ENCODE measurements at regions not wholly inside any gene's neighbourhood (a gene's known extent, or its start where the extent isn't known, plus 50 kb on each side); places are given as distances from the start of the nearest gene placed in this dataset.

- Mint-ChIP-seq H3K9me3 (ENCODE audit: unreplicated experiment) (no peaks in the 10 kb centered on the region), H3K27ac (ENCODE audit: unreplicated experiment) (no peak overlapping the region), H3K36me3 (ENCODE audit: insufficient read depth, unreplicated experiment) (no peaks in the 10 kb centered on the region), H3K4me3 (ENCODE audit: unreplicated experiment) (no peak overlapping the region), H3K27me3 (ENCODE audit: insufficient read depth, unreplicated experiment) (peaks cover 22% of the 10 kb centered on the region), H3K4me1 (ENCODE audit: low read depth, unreplicated experiment) (no peaks in the 10 kb centered on the region)
- ChIA-PET POLR2A (no interaction called here), CTCF (no interaction called here)
- no peak overlapping the region for H3K4me3 ChIP-seq (ENCODE audit: low read depth, low read length)
- DNase-seq = no peak
- no peak for TF ChIP-seq CTCF (IDR thresholded peaks at IDR 0.05; ENCODE audit: insufficient read depth in 1 of 2, low read depth in 1 of 2, low read length in 1 of 2, severe bottlenecking in 1 of 2, unreplicated experiment in 1 of 2)
- no peaks in the 10 kb centered on the region for H3K4me1 ChIP-seq
- intact Hi-C loops (cut with micrococcal nuclease; ENCODE audit: unreplicated experiment) = no loop called here
- H3K9me3 ChIP-seq = no peaks in the 10 kb centered on the region
- no peaks in the 10 kb centered on the region; the same call in 1 of the 2 replicates for H3K27me3 ChIP-seq (replicated peaks; ENCODE audit: control insufficient read depth, insufficient read depth, low read length)
- no peaks in the 10 kb centered on the region for H3K36me3 ChIP-seq (ENCODE audit: control insufficient read depth, insufficient read depth, low read length)
- no TSS peak for BruUV-seq (replicated peaks)
Observed at GRCh38 chr10:120713573-120714205, 137.5 kb upstream of the WDR11 start.

GRCh38 chr10:120715171-120715570 is 136.0 kb upstream of the WDR11 start:
- H3K4me3 Mint-ChIP-seq (ENCODE audit: unreplicated experiment) = no peak overlapping the region
- H3K36me3 ChIP-seq (ENCODE audit: control insufficient read depth, insufficient read depth, low read length) = no peaks in the 10 kb centered on the region
- no peaks in the 10 kb centered on the region; the same call in 1 of the 2 replicates for H3K27me3 ChIP-seq (replicated peaks; ENCODE audit: control insufficient read depth, insufficient read depth, low read length)
- H3K27ac Mint-ChIP-seq (ENCODE audit: unreplicated experiment) = no peak overlapping the region
- H3K9me3 Mint-ChIP-seq (ENCODE audit: unreplicated experiment) = no peaks in the 10 kb centered on the region
- H3K27me3 Mint-ChIP-seq (ENCODE audit: insufficient read depth, unreplicated experiment) = peaks cover 19% of the 10 kb centered on the region
- no peaks in the 10 kb centered on the region for H3K4me1 ChIP-seq
- H3K9me3 ChIP-seq = no peaks in the 10 kb centered on the region
- H3K36me3 Mint-ChIP-seq (ENCODE audit: insufficient read depth, unreplicated experiment) = no peaks in the 10 kb centered on the region
- CTCF ChIA-PET = no interaction called here
- DNase-seq = no peak
- no TSS peak for BruUV-seq (replicated peaks)
- intact Hi-C loops (cut with micrococcal nuclease; ENCODE audit: unreplicated experiment) = no loop called here
- no peak for TF ChIP-seq CTCF (IDR thresholded peaks at IDR 0.05; ENCODE audit: insufficient read depth in 1 of 2, low read depth in 1 of 2, low read length in 1 of 2, severe bottlenecking in 1 of 2, unreplicated experiment in 1 of 2)
- H3K4me3 ChIP-seq (ENCODE audit: low read depth, low read length) = no peak overlapping the region
- H3K4me1 Mint-ChIP-seq (ENCODE audit: low read depth, unreplicated experiment) = no peaks in the 10 kb centered on the region
- POLR2A ChIA-PET = no interaction called here

- H3K27me3 ChIP-seq (replicated peaks; ENCODE audit: control insufficient read depth, insufficient read depth, low read length) = peaks cover 1% of the 10 kb centered on the region
- no peak for TF ChIP-seq CTCF (IDR thresholded peaks at IDR 0.05; ENCODE audit: insufficient read depth in 1 of 2, low read depth in 1 of 2, low read length in 1 of 2, severe bottlenecking in 1 of 2, unreplicated experiment in 1 of 2)
- H3K4me3 ChIP-seq (ENCODE audit: low read depth, low read length) = no peak overlapping the region
- H3K27ac Mint-ChIP-seq (ENCODE audit: unreplicated experiment) = no peak overlapping the region
- intact Hi-C loops (cut with micrococcal nuclease; ENCODE audit: unreplicated experiment) = no loop called here
- no peaks in the 10 kb centered on the region for H3K4me1 Mint-ChIP-seq (ENCODE audit: low read depth, unreplicated experiment)
- no peaks in the 10 kb centered on the region for H3K9me3 ChIP-seq
- no peaks in the 10 kb centered on the region for H3K36me3 Mint-ChIP-seq (ENCODE audit: insufficient read depth, unreplicated experiment)
- H3K4me3 Mint-ChIP-seq (ENCODE audit: unreplicated experiment) = no peak overlapping the region
- no peaks in the 10 kb centered on the region for H3K9me3 Mint-ChIP-seq (ENCODE audit: unreplicated experiment)
- H3K27me3 Mint-ChIP-seq (ENCODE audit: insufficient read depth, unreplicated experiment) = peaks cover 6% of the 10 kb centered on the region
- ChIA-PET POLR2A (no interaction called here), CTCF (no interaction called here)
- H3K4me1 ChIP-seq = no peaks in the 10 kb centered on the region
- BruUV-seq (replicated peaks) = no TSS peak
- DNase-seq = no peak
- no peaks in the 10 kb centered on the region for H3K36me3 ChIP-seq (ENCODE audit: control insufficient read depth, insufficient read depth, low read length)
Observed at GRCh38 chr10:120719333-120719732, 131.8 kb upstream of the WDR11 start.

Measured in Caco-2 (cell line).